ENCODE measurements at regions not wholly inside any gene's neighbourhood (a gene's known extent, or its start where the extent isn't known, plus 50 kb on each side); places are given as distances from the start of the nearest gene placed in this dataset.
"Not testable (repeated sequence)": the region's sequence is repeated elsewhere in the genome, so short reads cannot be mapped to it uniquely, and the experiment has no call there.

DNA sequence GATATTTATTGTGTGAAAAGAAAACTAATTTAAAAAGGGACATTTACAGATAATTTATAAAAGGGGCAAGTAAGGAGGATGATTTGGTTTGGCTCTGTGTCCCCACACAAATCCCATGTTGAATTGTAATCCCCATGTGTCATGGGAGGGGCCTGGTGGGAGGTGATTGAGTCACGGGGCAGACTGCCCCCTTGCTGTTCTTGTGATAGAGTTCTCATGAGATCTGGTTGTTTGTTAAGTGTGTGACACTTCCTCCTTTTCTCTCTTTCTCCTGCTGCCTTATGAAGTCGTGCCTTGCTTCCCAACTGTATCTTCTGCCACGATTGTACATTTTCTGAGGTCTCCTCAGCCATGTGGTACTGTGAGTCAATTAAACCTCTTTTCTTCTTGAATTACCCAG is 171.0 kb upstream of the SEMA3E start:
- no peak for DNase-seq (ENCODE audit: low spot score)
- ATAC-seq (ENCODE audit: low FRiP score), result no peak
- TF ChIP-seq, protein P1, sequence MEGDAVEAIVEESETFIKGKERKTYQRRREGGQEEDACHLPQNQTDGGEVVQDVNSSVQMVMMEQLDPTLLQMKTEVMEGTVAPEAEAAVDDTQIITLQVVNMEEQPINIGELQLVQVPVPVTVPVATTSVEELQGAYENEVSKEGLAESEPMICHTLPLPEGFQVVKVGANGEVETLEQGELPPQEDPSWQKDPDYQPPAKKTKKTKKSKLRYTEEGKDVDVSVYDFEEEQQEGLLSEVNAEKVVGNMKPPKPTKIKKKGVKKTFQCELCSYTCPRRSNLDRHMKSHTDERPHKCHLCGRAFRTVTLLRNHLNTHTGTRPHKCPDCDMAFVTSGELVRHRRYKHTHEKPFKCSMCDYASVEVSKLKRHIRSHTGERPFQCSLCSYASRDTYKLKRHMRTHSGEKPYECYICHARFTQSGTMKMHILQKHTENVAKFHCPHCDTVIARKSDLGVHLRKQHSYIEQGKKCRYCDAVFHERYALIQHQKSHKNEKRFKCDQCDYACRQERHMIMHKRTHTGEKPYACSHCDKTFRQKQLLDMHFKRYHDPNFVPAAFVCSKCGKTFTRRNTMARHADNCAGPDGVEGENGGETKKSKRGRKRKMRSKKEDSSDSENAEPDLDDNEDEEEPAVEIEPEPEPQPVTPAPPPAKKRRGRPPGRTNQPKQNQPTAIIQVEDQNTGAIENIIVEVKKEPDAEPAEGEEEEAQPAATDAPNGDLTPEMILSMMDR (IDR thresholded peaks at IDR 0.05), result no peak

DNA sequence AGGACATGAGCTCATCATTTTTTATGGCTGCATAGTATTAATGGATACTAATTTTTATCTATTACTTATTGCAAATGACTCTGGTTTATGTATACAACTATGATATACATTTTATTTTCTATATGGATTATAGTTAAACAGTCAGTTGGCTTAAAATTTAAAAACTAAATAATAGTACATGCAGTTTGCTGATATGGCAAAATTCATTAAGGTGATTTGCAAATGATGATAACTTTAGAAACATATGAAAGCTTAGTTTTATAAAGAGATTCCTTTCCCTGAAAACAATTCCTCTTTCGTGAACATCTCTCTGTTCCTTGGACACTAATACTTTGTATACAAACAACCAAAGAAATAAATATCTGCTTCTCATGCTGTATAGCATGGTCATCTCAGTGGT is 165.5 kb upstream of the SEMA3E start:
- TF ChIP-seq, protein P1 (IDR thresholded peaks at IDR 0.05), result no peak
- ATAC-seq (ENCODE audit: low FRiP score) (no peak), DNase-seq (ENCODE audit: low spot score) (no peak)

DNA sequence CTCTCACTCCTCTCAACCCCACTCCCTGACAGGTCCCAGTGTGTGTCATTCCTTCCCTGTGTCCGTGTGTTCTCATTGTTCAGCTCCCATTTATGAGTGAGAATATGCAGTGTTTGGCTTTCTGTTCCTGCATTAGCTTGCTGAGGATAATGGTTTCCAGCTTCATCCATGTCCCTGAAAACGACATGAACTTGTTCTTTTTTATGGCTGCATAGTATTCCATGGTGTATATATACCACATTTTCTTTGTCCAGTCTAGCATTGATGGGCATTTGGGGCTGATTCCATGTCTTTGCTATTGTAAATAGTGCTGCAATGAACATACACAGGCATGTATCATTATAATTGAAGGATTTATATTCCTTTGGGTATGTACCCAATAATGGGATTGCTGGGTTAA is 163.6 kb upstream of the SEMA3E start:
- DNase-seq (ENCODE audit: low spot score); ATAC-seq (ENCODE audit: low FRiP score): not testable (repeated sequence)

DNA sequence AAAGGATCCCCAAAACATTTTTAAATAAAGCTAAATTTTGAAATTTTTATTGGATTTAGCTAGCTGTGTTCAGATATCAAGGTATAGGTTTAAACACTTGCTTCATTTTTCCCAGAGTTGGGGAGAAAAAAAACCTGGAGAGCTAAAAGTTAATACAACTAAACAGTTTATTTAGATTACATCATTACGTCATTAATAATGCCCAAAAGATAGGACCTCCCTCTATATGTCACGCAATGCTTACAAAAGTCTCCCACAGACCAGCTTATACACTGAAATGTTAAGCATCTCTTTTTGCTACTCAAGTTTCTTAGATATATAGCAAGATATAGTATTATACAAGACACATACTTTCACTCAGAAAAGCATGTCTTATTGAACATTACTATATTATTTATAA is 160.0 kb upstream of the SEMA3E start:
- DNase-seq (ENCODE audit: low spot score), result no peak
- no peak for ATAC-seq (ENCODE audit: low FRiP score)
- TF ChIP-seq, protein P1 (IDR thresholded peaks at IDR 0.05), result no peak

DNA sequence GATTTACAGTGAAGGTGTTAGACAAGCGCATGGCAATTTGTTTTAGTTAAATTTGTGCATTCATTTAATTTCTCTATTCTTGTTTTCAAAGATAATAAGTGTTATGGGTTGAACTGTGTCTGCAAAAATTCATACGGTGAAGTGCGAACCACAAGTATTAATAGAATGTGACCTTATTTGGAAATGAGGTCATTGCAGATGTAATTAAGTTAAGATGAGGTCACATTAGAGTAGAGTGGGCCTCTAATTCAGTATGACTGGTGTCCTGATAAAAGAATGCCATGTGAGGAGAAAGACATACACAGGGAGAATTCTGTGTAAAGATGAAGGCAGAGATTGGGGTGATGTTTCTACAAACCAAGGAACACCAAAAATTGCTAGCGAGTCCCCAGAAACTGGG is 158.8 kb upstream of the SEMA3E start:
- DNase-seq (ENCODE audit: low spot score), result no peak
- TF ChIP-seq, protein P1 (IDR thresholded peaks at IDR 0.05), result no peak
- no peak for ATAC-seq (ENCODE audit: low FRiP score)

DNA sequence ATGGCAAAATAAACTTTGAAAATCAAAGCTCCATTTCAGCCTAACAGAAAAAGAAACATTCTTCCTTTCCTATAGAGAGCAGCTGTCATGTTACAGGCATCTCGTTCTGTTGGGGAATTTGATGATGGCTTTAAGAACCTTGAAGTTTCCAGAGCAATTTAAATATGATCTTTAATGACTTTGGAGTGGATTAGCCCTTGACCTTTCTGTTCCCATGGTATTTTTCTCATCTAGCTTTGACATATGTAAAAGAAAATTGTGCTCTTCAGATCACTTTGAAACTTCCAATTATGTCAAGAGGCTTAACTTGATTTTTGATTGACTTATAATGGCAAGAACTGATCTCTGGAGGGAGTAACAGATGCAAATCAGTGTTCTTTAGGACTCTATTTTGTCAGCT is 157.6 kb upstream of the SEMA3E start:
- no peak for DNase-seq (ENCODE audit: low spot score)
- no peak for ATAC-seq (ENCODE audit: low FRiP score)
- TF ChIP-seq, protein P1 (IDR thresholded peaks at IDR 0.05), result no peak

DNA sequence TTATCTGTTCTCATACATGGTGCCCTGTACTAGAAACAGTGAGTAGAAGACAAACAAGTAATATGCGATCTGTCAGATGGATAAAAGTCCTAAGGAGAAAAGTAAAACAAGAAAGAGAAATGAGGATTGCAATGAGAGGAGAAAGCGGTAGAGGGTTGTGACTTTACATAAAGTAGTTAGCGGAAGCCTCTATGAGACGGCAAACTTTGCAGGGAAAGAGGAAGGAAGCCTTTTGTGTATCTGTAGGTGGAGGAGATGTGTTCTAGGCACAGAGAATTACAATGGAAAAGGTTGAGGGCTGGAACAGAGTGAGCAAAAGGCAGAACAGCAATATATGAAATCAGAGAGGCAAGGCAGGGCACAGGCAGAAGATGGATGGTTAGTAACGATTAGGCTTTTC is 150.4 kb upstream of the SEMA3E start:
- TF ChIP-seq, protein P1 (IDR thresholded peaks at IDR 0.05), result no peak
- DNase-seq (ENCODE audit: low spot score) (no peak), ATAC-seq (ENCODE audit: low FRiP score) (no peak)

DNA sequence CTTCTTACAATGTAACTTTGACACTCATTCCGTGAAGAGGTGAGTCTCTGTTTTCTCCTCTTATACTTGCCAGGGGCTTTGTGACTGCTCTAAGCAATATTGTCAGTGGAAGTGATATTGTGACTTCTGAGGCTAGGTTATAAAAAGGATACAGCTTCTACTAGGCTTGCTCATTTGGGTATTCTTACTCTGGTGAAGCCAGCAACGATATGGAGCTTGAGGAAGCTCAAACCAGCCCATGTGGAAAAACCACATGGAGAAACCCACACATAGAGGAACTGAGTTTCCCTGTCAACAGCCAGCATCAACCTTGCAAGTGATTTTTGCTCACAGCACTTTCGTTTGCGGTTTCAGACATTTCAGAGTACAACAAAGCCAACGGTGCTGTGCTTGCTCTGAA is 149.6 kb upstream of the SEMA3E start:
- ATAC-seq (ENCODE audit: low FRiP score) (no peak), DNase-seq (ENCODE audit: low spot score) (no peak)
- TF ChIP-seq, protein P1 (IDR thresholded peaks at IDR 0.05), result no peak

Data from omental fat pad (tissue), 3 donors.